Stimulated activated CD4-positive, alpha-beta T cell treated with anti-CD3 and anti-CD28 coated beads, TNF-alpha, amount 100 ng/mL, for 24 hours (primary cell): ENCODE measurements at regions not wholly inside any gene's neighbourhood (a gene's known extent, or its start where the extent isn't known, plus 50 kb on each side); places are given as distances from the start of the nearest gene placed in this dataset.

Source experiments
- DNase-seq, 3 experiments: peaks; one replicate each; pipeline ENCODE4 v3.0.0-alpha.2; 2020; ENCODE audit warnings: low read depth in 3 of 3

- DNase-seq: no peak
Measured at GRCh38 chr1:30253807-30254440, 469.5 kb downstream of the MATN1 start.

DNA sequence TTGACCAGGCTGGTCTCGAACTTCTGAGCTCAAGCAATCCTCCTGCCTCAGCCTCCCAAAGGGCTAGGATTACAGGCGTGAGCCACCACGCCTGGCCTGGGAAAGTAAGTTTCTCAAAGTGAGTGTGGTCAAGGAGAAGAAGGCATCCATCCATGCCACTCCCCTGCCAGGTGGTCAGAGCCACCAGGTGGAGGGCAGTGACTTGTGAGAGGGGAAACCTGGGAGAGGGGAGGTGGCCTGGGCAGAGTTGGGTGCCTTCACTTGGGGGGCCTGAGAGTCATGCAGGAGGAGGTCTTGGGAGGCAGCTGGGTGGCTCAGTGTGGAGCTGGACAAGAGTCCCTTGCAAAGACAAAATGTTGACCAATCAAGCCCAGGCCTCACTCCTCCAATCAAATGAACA lies 470.0 kb downstream of the MATN1 start:
- DNase-seq: no peak

DNA sequence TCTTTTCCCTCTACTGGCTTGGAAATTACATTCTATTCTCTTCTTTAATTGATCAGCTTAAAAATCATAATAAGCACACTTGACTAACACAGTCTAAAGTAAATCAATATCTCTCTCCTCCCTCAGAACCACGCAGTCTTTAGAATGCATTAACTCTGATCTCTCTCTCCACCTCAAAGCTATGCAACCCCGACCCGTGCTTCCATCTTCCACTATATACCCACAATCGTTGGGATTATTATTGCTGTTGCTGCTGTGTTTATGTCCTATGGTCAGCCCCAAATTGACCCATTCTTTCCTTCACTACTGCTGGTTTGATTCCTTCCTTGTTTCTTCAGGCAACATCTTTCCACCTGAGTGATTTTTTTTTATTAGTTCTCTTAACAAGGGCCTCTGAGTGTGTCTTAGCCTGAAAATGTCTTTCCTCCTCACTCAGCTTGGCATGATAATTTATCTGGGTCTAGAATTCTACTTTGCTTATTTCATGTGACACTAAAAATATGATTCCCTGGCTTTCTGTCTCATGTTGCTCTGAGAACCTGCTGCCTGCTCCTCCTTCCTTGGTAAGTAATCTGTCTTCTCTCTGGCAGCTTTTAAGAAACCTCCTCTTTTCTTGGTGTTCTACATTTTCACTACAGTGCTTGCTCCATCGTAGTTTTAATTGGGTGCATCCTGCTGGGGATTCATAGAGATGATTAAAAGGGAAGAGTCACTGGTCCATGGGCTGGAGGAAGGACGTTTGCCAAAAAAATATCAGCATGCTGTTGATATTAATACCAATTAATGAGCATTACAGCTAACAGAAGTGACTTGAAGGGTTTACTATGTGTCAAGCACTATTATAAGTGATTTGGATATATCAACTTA lies 472.2 kb downstream of the MATN1 start:
- no peak for DNase-seq

- no peak for DNase-seq
Measured at GRCh38 chr1:30250338-30250983, 472.9 kb downstream of the MATN1 start.

GRCh38 chr1:30249446-30250337 lies 473.7 kb downstream of the MATN1 start:
- DNase-seq: no peak

DNA sequence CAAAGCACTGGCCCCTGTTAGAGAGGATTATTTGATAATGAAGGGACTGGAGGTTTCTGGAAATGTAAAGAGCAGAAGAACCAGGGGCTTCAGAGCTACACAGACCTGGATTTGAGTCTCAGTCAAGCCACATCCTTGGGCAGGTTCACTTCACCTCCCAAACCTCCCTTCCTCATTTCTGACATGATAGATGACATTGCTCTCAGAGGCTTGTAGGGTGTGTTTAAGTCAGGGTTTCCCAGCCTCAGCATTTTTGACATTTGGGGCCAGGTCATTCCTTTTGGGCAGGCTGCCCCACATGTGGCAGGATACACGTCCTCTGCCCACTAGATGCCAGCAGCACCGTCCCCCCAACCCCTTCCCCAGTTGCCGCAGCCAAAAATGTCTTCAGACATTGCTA lies 474.6 kb downstream of the MATN1 start:
- no peak for DNase-seq

DNA sequence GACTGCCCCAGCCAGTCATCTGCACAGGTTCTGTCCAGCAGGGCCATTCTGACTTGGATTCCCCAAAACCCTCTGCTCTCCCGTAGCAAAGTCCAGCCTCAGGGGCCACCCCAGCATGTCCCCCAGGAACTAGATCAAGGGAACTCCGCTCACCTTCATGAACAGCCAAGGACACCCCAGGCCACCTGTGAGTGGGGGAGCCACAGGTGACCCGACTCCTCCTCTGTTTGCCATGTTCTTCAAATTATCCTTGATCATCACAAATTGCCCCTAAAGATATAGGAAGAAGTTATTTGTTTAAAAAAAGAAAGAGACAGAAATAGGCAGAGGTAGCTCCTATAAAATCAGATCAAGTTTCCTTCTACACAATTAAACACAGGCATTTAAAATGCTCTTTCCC lies 475.0 kb downstream of the MATN1 start:
- DNase-seq: no peak

DNA sequence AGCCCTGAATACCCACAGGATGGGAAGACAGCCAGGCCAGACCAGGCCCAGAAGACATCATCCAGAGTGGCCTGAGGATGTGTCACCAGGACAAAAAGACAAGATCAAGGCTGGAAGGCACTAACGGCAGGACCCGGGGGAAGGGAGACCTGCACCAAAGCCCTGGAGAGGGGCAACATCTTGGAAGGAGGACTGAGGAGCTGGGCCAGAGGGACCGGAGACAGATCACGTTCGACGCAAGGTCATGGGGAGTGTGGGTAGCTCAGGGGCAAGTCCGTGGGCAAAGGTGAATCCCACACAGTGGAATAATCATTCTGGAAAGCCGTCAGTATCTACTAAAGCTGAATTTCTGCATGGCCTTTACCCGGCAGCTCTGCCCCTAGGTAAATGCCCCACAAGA lies 478.6 kb downstream of the MATN1 start:
- no peak for DNase-seq

DNA sequence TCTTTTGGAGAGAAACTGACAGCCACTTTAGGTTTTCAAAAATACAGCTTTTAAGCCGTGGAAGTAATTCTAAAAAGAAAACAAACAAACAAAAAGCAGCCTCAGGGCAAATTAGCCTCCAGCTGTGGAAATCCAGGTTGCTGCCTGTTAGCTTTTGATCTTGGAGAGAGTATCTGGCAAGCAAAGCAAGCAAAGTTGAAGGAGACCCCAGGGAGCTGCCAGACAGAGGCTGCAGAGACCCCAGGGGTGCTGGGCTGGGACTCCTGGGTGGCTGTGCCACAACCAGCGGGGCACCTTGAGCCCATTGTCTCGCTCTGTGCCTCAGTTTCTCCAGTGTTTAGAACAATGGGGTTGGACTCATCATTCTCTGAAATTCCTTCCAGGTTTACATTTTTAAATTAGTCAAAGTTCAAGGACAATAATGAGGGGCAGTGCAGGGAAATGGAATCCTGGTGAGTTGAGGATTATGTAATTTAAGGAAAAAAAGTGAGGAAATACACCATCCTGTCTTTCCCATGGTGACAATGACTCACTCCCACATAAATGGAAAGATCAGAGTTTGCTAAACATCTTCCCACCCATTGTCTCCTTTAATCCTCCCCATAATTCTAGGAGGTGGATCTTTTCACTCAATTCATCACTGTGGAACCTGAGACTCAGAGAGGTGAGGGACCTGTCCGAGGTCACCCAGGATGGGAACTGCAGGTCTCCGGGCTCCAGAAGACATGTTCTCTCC lies 480.5 kb downstream of the MATN1 start:
- DNase-seq: no peak

DNA sequence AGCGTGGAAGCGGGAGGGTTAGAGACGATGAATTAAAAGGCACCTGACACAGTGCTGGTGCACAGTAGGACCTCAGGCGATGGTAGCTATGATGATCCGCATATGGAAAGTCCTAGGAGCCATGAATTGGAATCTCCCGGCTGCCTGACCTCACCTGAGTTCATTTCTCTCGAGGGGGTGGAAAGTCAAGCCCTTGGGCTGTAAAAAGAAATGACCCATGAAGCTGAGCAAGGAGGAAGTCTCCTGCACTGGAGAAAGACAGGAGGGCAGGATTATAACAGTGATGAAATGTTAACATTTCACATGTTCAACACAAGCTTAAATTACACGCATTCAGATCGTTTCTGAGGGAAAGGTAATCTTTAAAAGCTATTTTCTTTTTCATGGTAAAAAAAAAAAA lies 481.2 kb downstream of the MATN1 start:
- no peak for DNase-seq

DNA sequence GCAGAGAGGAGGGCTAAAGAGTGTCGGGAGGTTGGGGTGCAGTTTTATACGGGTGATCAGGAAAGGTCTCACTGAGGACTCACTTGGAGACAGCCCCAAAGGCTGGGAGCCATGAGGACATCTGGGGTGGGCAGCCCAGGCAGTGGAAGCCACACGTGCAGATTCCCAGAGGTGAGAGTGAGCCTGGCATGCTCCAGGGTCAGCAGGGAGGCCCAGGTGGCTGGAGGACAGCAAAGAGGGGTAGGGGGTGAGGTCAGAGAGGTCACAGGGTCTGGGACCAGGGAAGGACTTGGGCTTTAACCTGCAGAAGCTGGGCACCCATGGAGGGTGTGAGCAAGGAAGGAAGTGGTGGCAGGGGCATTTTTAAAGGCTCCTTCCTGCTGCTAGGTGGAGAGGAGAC lies 481.7 kb downstream of the MATN1 start:
- no peak for DNase-seq

- DNase-seq: no peak
Measured at GRCh38 chr1:30234091-30234490, 489.3 kb downstream of the MATN1 start.

GRCh38 chr1:30232288-30232899 lies 491.0 kb downstream of the MATN1 start:
- DNase-seq: peak in 1 of 3 experiments; percentile 11

DNA sequence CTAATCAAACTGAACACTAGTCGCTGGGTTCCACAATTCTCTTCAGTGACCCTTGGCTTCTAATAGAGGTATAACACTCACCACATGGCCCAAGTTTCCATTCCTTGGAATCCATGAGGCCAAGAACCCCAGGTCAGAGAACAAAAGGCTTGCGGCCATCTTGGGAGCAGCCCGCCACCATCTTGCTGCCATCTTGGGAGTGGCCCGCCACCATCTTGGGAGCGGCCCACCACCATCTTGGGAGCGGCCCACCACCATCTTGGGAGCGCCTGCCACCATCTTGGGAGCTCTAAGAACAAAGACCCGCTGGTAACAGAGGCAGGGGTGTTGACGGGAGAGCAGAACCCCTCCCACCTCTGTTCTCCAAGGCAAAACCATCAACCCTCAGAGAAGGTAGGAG lies 493.4 kb downstream of the MATN1 start:
- DNase-seq: no peak

- no peak for DNase-seq
Measured at GRCh38 chr1:30229557-30229956, 493.8 kb downstream of the MATN1 start.

- DNase-seq: no peak
Measured at GRCh38 chr1:30226648-30227047, 496.7 kb downstream of the MATN1 start.

GRCh38 chr1:30225357-30225756 lies 498.0 kb downstream of the MATN1 start:
- DNase-seq: no peak

- no peak for DNase-seq
Measured at GRCh38 chr1:30219675-30220074, 503.7 kb downstream of the MATN1 start.

- DNase-seq: no peak
Measured at GRCh38 chr1:30218438-30218837, 504.9 kb downstream of the MATN1 start.

DNA sequence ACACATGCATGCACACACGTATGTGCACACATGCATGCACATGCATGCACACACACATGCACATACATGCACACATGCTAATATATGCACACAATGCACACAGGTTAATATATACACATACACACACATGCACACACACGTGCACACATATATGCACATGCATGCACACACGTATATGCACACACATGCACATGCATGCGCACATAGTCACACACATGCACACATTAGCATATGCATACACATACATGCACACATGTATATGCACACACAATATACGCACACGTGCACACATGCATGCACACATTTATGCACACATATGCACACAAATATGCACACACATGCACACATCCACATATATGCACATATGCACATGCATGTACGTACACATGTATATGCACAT lies 506.8 kb downstream of the MATN1 start:
- no peak for DNase-seq

DNA sequence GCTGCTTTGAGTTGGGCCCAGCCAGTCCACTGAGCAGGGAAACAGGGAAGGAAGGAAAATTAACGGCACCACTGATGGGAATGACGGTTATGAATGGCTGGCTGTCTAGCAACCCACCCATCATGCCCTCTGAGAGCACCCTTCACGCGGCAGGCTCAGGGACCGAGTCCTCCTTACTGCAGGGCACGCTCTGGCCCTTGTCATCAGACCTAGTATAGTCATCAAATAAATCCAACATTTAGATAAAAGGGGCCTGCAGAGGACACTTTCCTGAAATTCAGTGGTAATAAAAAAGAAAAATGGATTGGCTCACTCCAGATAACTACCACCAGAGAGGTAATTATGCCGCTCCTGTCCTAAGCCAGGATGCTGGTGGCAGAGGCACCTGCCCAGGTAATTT lies 509.4 kb downstream of the MATN1 start:
- DNase-seq: no peak
